NCI-H1436 treated with DMSO at 0.1 percent for 48 hours (cell line): ENCODE measurements at regions not wholly inside any gene's neighbourhood (a gene's known extent, or its start where the extent isn't known, plus 50 kb on each side); places are given as distances from the start of the nearest gene placed in this dataset.

Experiments
- DNase-seq: peaks from one replicate; lab custom pipeline; 2025; lab: John Stamatoyannopoulos, UW

GRCh38 chr5:77569409-77569808, 69.1 kb downstream of the OTP start:
- DNase-seq = no peak

DNA sequence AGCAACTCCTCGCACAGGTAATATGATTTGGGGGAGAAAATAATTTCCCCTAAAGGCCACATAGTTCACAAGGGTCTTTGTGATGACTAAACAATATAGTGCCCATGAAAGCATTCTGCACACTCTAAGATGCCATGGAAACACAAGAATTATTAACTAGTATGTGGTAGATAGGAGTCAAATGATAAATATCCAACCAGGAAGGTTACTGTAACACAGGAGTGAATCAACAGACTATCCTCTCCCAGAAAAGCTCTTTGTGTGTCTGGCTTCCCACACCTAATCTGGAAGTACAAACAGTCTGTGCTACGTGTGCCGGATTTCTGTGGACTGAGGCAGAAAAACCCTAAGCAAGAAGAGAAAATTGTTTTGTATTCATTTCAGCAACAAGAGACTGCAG, 70.0 kb downstream of the OTP start:
- DNase-seq = no peak

DNA sequence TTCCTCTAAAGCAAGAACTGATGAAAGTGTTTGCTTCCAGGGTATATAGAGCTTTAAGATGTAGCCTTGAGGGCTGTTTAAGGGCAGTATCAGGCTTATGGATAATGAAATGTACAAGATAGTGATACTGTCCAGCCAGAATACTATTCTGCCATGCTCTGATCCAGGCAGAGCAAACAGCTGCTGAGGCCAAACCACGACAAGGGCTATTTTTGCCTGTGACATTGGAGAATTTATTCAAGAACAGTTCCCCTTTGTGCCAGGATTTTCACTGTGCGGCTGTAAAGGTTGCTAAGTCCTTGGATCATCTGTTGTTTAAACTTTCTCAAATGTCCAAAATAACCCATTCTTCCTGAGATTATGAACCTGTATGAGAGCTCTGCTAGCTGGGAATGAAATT, 70.4 kb downstream of the OTP start:
- DNase-seq = no peak

GRCh38 chr5:77563475-77563874, 71.4 kb upstream of the WDR41 start:
- DNase-seq = peak; percentile 77

GRCh38 chr5:77561965-77562364, 69.8 kb upstream of the WDR41 start:
- no peak for DNase-seq

DNA sequence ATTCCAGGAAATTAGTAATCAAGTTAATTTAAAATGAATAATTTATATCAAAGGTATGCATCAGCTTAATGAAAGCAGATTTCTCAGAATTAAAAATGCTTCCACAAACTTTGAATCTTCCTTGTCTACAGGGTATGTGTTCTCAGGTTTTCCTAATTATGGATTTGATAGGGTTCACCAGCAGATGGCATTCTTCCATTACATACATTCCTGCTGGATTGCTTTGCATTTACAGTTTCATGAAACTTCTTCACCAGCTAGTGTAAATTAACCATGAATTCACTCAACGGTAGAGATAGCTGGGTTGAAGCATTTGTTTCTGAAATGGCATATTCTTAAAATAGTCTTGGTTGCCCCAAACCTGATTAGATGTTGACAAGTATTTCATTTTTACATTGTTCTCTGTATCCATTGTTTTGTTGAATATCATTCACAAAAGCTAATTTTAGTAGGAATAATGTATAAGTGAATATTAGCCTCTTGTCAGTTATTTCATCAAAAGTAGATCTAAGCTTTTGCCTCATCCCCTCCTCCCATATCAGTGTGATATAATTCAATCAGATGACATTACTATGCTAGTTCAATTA, 68.7 kb upstream of the WDR41 start:
- DNase-seq = no peak

DNA sequence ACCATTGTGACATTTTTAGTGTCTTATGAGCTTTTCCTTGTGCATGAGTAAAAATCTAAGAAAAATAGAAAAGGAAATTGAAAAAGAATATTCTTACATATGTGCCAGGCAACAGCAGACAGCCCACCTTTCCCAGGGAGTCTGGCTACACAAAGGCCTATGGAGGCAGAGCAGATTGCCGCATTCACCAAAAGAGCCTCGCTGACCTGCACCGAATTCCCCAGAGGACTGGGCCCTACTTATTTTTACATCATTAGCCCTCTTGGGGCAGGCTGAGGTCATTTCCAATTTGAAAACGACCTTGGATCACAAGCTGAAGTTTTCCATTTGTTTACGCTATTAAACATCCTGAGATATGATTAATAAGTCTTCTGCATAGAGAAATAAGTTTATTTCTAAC, 66.2 kb upstream of the WDR41 start:
- no peak for DNase-seq

GRCh38 chr5:77550406-77550805, 58.3 kb upstream of the WDR41 start:
- DNase-seq = no peak

- no peak for DNase-seq
These were observed 53.2 kb upstream of the WDR41 start for GRCh38 chr5:77545285-77545684.
